ENCODE measurements at regions not wholly inside any gene's neighbourhood (a gene's known extent, or its start where the extent isn't known, plus 50 kb on each side); places are given as distances from the start of the nearest gene placed in this dataset.

GRCh38 chr1:37325509-37326437 lies 148.6 kb upstream of the ZC3H12A start:
- no peak overlapping the region for H3K27ac ChIP-seq
- TF ChIP-seq CTCF (conservative IDR thresholded peaks at IDR 0.05) (no peak), ZFX (IDR thresholded peaks at IDR 0.05) (no peak)

- no peak overlapping the region for H3K27ac ChIP-seq
- no peak for TF ChIP-seq CTCF (conservative IDR thresholded peaks at IDR 0.05)
- no peak for TF ChIP-seq ZFX (IDR thresholded peaks at IDR 0.05)
Measured at GRCh38 chr1:37332126-37332525, 142.3 kb upstream of the ZC3H12A start.

- TF ChIP-seq ZFX (IDR thresholded peaks at IDR 0.05) (no peak), CTCF (conservative IDR thresholded peaks at IDR 0.05) (no peak)
- no peak overlapping the region for H3K27ac ChIP-seq
Measured at GRCh38 chr1:37338658-37339057, 135.7 kb upstream of the ZC3H12A start.

GRCh38 chr1:37342736-37343135 lies 131.6 kb upstream of the ZC3H12A start:
- no peak for TF ChIP-seq ZFX (IDR thresholded peaks at IDR 0.05)
- no peak; the same call in 1 of the 2 replicates for TF ChIP-seq CTCF (conservative IDR thresholded peaks at IDR 0.05)
- no peak overlapping the region for H3K27ac ChIP-seq

- H3K27ac ChIP-seq = no peak overlapping the region
- TF ChIP-seq ZFX (IDR thresholded peaks at IDR 0.05) = no peak
Measured at GRCh38 chr1:37347104-37347649, 127.2 kb upstream of the ZC3H12A start.

GRCh38 chr1:37353871-37354270 lies 120.5 kb upstream of the ZC3H12A start:
- no peak overlapping the region for H3K27ac ChIP-seq
- TF ChIP-seq CTCF (conservative IDR thresholded peaks at IDR 0.05) = no peak
- TF ChIP-seq ZFX (IDR thresholded peaks at IDR 0.05) = no peak

- TF ChIP-seq ZFX (IDR thresholded peaks at IDR 0.05) (no peak), CTCF (conservative IDR thresholded peaks at IDR 0.05) (no peak)
- no peak overlapping the region for H3K27ac ChIP-seq
Measured at GRCh38 chr1:37354876-37355650, 119.3 kb upstream of the ZC3H12A start.
